ENCODE measurements at regions not wholly inside any gene's neighbourhood (a gene's known extent, or its start where the extent isn't known, plus 50 kb on each side); places are given as distances from the start of the nearest gene placed in this dataset.

DNA sequence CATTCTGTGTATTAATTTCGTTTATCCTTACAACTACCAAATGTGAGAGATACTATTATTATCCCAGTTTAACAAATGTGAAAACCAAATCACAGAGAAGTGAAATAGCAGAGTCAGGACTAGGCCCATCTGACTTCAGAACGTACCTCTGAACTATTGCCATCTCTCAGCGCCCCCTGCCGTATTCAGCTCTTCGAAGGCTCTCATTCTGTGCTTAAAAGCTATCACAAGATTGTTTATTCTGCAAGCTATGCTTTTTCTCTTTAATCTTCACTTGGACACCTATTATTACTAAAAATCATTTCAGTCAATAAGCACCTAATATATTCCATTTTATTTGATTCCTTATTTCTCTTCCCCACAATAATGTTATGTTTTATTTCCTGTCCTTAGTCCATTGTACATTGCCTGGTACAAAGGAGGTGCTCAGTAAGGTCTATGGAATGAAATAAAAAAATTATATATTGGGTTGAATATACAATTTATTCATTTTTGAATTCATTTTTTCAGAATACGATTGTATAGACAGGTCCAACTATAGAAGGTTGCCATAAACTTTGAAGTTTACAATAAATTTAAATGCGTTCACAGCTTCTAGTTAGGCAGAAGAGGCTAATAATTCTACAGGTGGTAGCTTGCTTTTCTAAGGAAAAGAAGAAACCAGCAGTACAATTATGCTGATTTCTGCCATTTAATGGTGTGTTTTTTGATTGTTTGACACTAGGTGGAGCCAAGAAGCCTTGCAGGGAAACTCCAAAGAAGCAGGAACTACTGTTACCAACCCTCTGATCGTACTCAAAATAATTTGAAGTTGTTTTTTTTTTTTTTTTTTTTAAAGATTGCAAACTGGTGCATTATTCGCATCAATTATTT lies 202.2 kb upstream of the DMRTA1 start:
- no peak for TF ChIP-seq POLR2A (IDR thresholded peaks at IDR 0.05)
- TF ChIP-seq, protein P1, sequence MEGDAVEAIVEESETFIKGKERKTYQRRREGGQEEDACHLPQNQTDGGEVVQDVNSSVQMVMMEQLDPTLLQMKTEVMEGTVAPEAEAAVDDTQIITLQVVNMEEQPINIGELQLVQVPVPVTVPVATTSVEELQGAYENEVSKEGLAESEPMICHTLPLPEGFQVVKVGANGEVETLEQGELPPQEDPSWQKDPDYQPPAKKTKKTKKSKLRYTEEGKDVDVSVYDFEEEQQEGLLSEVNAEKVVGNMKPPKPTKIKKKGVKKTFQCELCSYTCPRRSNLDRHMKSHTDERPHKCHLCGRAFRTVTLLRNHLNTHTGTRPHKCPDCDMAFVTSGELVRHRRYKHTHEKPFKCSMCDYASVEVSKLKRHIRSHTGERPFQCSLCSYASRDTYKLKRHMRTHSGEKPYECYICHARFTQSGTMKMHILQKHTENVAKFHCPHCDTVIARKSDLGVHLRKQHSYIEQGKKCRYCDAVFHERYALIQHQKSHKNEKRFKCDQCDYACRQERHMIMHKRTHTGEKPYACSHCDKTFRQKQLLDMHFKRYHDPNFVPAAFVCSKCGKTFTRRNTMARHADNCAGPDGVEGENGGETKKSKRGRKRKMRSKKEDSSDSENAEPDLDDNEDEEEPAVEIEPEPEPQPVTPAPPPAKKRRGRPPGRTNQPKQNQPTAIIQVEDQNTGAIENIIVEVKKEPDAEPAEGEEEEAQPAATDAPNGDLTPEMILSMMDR (IDR thresholded peaks at IDR 0.05), result peak in 1 of 3 experiments; percentile 40

Measured in testis (tissue), 2 donors.